Keratinocyte (primary cell): ENCODE measurements at regions not wholly inside any gene's neighbourhood (a gene's known extent, or its start where the extent isn't known, plus 50 kb on each side); places are given as distances from the start of the nearest gene placed in this dataset.
"Not testable (repeated sequence)": the region's sequence is repeated elsewhere in the genome, so short reads cannot be mapped to it uniquely, and the experiment has no call there.

Experiments
- DNase-seq: peaks from one replicate; pipeline ENCODE4 v3.0.0-alpha.2; 2011; ENCODE audit warnings: low read depth, missing footprints, low spot score
- FAIRE-seq: peaks from 2 replicates; lab custom pipeline; 2011; peaks lifted over from hg19 to GRCh38; lab: Jason Lieb, UNC
- H2AFZ ChIP-seq: 2 replicates; pipeline ENCODE4 v1.6.0; 2012; ENCODE audit warnings: low read length, control low read depth, inconsistent platforms; ENCODE audit not compliant: control insufficient read depth
- H3K27ac ChIP-seq: 2 replicates; pipeline ENCODE4 v1.5.1; 2011; ENCODE audit warnings: low read length; ENCODE audit not compliant: control insufficient read depth, insufficient read depth
- H3K27me3 ChIP-seq: 3 replicates; pipeline ENCODE4 v1.6.0; 2011; ENCODE audit warnings: low read length; ENCODE audit not compliant: control insufficient read depth, insufficient read depth; ENCODE audit errors: extremely low read depth
- H3K36me3 ChIP-seq, 2 experiments: 2 replicates in 1 of 2; 3 replicates in 1 of 2; pipeline ENCODE4 v1.5.1; 2011; ENCODE audit warnings: low read length in 2 of 2, mild to moderate bottlenecking in 1 of 2; ENCODE audit not compliant: control insufficient read depth in 2 of 2, insufficient read depth in 2 of 2; ENCODE audit errors: extremely low read depth in 1 of 2
- H3K4me1 ChIP-seq: 3 replicates; pipeline ENCODE4 v1.5.1; 2011; ENCODE audit warnings: low read length; ENCODE audit not compliant: control insufficient read depth, insufficient read depth; ENCODE audit errors: extremely low read depth
- H3K4me2 ChIP-seq: 3 replicates; pipeline ENCODE4 v1.6.0; 2011; ENCODE audit warnings: low read depth, low read length; ENCODE audit not compliant: control insufficient read depth, insufficient read depth; ENCODE audit errors: extremely low read depth
- H3K4me3 ChIP-seq, 3 experiments: fragments of 200-600 bp in 1 of 3; sonication (generic) in 1 of 3; 2 replicates in 2 of 3; 3 replicates in 1 of 3; pipeline ENCODE4 v1.5.1; 2011 to 2016; ENCODE audit warnings: low read length in 3 of 3, mild to moderate bottlenecking in 3 of 3, control low read depth in 2 of 3, inconsistent platforms in 1 of 3, low read depth in 1 of 3, mixed read lengths in 1 of 3, mixed run types in 1 of 3, moderate library complexity in 1 of 3; ENCODE audit not compliant: control insufficient read depth in 2 of 3, insufficient read depth in 2 of 3; ENCODE audit errors: extremely low read depth in 1 of 3
- H3K79me2 ChIP-seq: 2 replicates; pipeline ENCODE4 v1.6.0; 2012; ENCODE audit warnings: low read length; ENCODE audit not compliant: control insufficient read depth, insufficient read depth
- H3K9ac ChIP-seq: 3 replicates; pipeline ENCODE4 v1.6.0; 2011; ENCODE audit warnings: low read length; ENCODE audit not compliant: control insufficient read depth, insufficient read depth; ENCODE audit errors: extremely low read depth
- H3K9me1 ChIP-seq: 3 replicates; pipeline ENCODE4 v1.6.0; 2011; ENCODE audit warnings: low read length; ENCODE audit not compliant: control insufficient read depth, insufficient read depth; ENCODE audit errors: extremely low read depth
- H3K9me3 ChIP-seq: 2 replicates; pipeline ENCODE4 v1.5.1; 2012; ENCODE audit warnings: low read depth, low read length; ENCODE audit not compliant: control insufficient read depth
- H4K20me1 ChIP-seq: 3 replicates; pipeline ENCODE4 v1.6.0; 2011; ENCODE audit warnings: low read length; ENCODE audit not compliant: control insufficient read depth, insufficient read depth; ENCODE audit errors: extremely low read depth
- EZH2 ChIP-seq: IDR thresholded peaks from one replicate; pipeline ENCODE4 v1.6.1; 2012; ENCODE audit warnings: inconsistent platforms, mild to moderate bottlenecking, low read length, moderate library complexity
- dilution Hi-C: fragments of 300-500 bp; cut with MboI; formaldehyde crosslinking; loops from one replicate; pipeline ENCODE4 v1.7.0; 2020; ENCODE audit warnings: low sequenced_read_pairs; ENCODE audit not compliant: extremely low pct_ligation_motif_present
- TF ChIP-seq, protein P1 (sequence below), 3 experiments: IDR thresholded peaks in 1 of 3; conservative IDR thresholded peaks in 1 of 3; optimal IDR thresholded peaks in 1 of 3; 2 replicates in 2 of 3; 3 replicates in 1 of 3; pipeline versions ENCODE3 to v1.5.1; 2011; ENCODE audit warnings: low read length in 3 of 3, mild to moderate bottlenecking in 3 of 3, moderate library complexity in 2 of 3, control low read depth in 1 of 3, inconsistent platforms in 1 of 3; ENCODE audit not compliant: insufficient read depth in 2 of 3; ENCODE audit errors: extremely low read depth in 1 of 3

DNA sequence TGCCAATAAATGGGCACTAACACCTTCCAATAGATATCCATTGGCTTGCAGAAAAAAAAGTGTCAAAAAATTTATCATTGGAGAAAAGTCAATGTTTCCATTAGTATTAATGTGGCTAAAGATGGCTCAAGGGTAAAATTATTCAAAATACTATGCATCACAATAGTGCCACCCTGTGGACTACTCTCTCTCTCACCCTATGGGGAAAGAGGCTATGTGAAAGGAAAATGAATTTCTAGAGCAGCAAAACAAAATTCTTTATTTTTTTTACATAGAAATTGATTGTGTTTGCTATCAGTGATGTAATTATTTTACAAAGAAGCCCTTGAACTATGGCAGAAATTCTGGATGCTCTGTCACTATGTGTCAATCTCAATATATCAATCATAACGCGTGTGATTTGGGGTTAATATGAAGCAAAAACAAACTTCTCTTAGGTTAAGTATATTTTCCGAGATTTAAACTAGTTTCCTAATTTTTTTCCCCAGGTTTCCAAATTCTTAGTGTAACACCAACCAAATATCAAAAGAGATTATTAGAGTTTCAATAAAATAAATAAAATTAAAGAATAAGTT is 193.9 kb downstream of the USP22 start:
- Histone ChIP-seq H3K27me3 (peaks cover 13% of the 10 kb centered on the region), H3K4me1 (peaks cover 12% of the 10 kb centered on the region)
- TF ChIP-seq, protein P1, sequence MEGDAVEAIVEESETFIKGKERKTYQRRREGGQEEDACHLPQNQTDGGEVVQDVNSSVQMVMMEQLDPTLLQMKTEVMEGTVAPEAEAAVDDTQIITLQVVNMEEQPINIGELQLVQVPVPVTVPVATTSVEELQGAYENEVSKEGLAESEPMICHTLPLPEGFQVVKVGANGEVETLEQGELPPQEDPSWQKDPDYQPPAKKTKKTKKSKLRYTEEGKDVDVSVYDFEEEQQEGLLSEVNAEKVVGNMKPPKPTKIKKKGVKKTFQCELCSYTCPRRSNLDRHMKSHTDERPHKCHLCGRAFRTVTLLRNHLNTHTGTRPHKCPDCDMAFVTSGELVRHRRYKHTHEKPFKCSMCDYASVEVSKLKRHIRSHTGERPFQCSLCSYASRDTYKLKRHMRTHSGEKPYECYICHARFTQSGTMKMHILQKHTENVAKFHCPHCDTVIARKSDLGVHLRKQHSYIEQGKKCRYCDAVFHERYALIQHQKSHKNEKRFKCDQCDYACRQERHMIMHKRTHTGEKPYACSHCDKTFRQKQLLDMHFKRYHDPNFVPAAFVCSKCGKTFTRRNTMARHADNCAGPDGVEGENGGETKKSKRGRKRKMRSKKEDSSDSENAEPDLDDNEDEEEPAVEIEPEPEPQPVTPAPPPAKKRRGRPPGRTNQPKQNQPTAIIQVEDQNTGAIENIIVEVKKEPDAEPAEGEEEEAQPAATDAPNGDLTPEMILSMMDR (optimal IDR thresholded peaks at IDR 0.05 in 1 of 3, IDR thresholded peaks at IDR 0.05 in 1 of 3, conservative IDR thresholded peaks at IDR 0.05 in 1 of 3; ENCODE audit: extremely low read depth in 1 of 3, insufficient read depth in 2 of 3, low read length in 3 of 3): peak in 2 of 3 experiments; percentile 20 to 34
- H3K9ac ChIP-seq, H3K9me1 ChIP-seq, H3K4me2 ChIP-seq, dilution Hi-C loops, H3K4me3 ChIP-seq, DNase-seq, H3K27ac ChIP-seq, H3K9me3 ChIP-seq, FAIRE-seq, H4K20me1 ChIP-seq, H3K36me3 ChIP-seq, H2AFZ ChIP-seq, H3K79me2 ChIP-seq: not testable (repeated sequence)

DNA sequence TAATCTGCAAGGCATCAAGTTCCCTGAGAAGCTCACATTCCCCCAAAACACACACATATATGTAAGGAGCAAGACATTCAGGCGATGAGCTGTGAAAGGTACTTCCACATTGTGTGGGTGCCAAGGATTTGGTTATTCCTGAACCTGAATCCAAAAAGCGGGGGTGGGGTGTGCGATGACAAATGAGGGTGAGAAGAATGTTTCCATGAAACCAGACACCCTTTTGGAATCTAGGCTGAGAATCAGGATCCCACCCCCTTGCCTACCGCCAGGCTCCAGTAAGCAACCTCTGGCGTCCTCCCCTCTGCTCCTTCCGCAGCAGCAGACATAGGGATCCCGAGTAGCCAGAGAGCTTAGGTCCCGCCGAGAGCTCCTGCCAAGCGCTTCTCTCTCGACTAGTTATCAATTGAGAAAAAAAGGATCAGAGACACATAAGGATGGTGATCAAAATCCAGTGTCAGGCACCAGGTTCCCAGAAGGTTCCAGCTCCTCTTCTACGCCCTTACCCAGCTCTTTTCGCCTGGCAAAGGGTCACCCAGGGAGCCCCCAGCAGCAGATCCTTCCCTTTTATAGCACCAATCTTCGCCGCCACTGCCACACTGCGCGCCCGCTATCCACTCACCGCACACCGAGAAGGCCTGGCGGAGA is 191.1 kb downstream of the USP22 start:
- peak; percentile 3 for TF ChIP-seq EZH2
- DNase-seq, H3K27ac ChIP-seq, H3K79me2 ChIP-seq, H3K9ac ChIP-seq, dilution Hi-C loops, H3K36me3 ChIP-seq, H4K20me1 ChIP-seq, H2AFZ ChIP-seq, H3K9me1 ChIP-seq, H3K9me3 ChIP-seq: not testable (repeated sequence)
- peak overlapping the region; percentile 87 for H3K4me2 ChIP-seq
- peak; percentile 74 for FAIRE-seq
- peaks cover 13% of the 10 kb centered on the region for H3K27me3 ChIP-seq
- H3K4me3 ChIP-seq: peak overlapping the region in 2 of 3 experiments; percentile 43 to 57
- peaks cover 12% of the 10 kb centered on the region for H3K4me1 ChIP-seq
